Suprapubic skin (tissue), 3 donors: ENCODE measurements at regions not wholly inside any gene's neighbourhood (a gene's known extent, or its start where the extent isn't known, plus 50 kb on each side); places are given as distances from the start of the nearest gene placed in this dataset.

Experiments used
- POLR2A ChIP-seq, 2 donors: fragments of 450-650 bp; IDR thresholded peaks; one replicate each; pipeline ENCODE4 v1.6.1; 2017; ENCODE audit warnings: antibody characterized with exemption in 2 of 2, mild to moderate bottlenecking in 2 of 2, moderate library complexity in 2 of 2
- TF ChIP-seq, protein P1 (sequence below), 2 donors: fragments of 200-600 bp in 1 of 2; fragments of 450-650 bp in 1 of 2; sonication (generic) in 1 of 2; IDR thresholded peaks; one replicate each; pipeline ENCODE4 v1.5.1; 2016 to 2019; ENCODE audit warnings: antibody characterized with exemption in 2 of 2, mild to moderate bottlenecking in 1 of 2, moderate library complexity in 1 of 2

- TF ChIP-seq POLR2A (IDR thresholded peaks at IDR 0.05): no peak
- TF ChIP-seq, protein P1, sequence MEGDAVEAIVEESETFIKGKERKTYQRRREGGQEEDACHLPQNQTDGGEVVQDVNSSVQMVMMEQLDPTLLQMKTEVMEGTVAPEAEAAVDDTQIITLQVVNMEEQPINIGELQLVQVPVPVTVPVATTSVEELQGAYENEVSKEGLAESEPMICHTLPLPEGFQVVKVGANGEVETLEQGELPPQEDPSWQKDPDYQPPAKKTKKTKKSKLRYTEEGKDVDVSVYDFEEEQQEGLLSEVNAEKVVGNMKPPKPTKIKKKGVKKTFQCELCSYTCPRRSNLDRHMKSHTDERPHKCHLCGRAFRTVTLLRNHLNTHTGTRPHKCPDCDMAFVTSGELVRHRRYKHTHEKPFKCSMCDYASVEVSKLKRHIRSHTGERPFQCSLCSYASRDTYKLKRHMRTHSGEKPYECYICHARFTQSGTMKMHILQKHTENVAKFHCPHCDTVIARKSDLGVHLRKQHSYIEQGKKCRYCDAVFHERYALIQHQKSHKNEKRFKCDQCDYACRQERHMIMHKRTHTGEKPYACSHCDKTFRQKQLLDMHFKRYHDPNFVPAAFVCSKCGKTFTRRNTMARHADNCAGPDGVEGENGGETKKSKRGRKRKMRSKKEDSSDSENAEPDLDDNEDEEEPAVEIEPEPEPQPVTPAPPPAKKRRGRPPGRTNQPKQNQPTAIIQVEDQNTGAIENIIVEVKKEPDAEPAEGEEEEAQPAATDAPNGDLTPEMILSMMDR (IDR thresholded peaks at IDR 0.05): no peak
These were observed 1293.2 kb upstream of the FAM98A start for GRCh38 chr2:34892256-34892655.
